UCSD-AML1 (cell line): ENCODE measurements at regions not wholly inside any gene's neighbourhood (a gene's known extent, or its start where the extent isn't known, plus 50 kb on each side); places are given as distances from the start of the nearest gene placed in this dataset.

Experiments
- DNase-seq: peaks from one replicate; lab custom pipeline; 2025; ENCODE audit not compliant: unreplicated experiment; lab: John Stamatoyannopoulos, UW

- no peak for DNase-seq
Measured at GRCh38 chr17:79524213-79525187, 86.4 kb downstream of the RBFOX3 start.

GRCh38 chr17:79522414-79522813 lies 88.4 kb downstream of the RBFOX3 start:
- no peak for DNase-seq

- DNase-seq: no peak
Measured at GRCh38 chr17:79521225-79521624, 89.6 kb downstream of the RBFOX3 start.

- DNase-seq: no peak
Measured at GRCh38 chr17:79520167-79521165, 90.4 kb downstream of the RBFOX3 start.

GRCh38 chr17:79519601-79520000 lies 91.2 kb downstream of the RBFOX3 start:
- no peak for DNase-seq

- no peak for DNase-seq
Measured at GRCh38 chr17:79518585-79519523, 92.0 kb downstream of the RBFOX3 start.

- DNase-seq: no peak
Measured at GRCh38 chr17:79517827-79518584, 92.8 kb downstream of the RBFOX3 start.

- DNase-seq: no peak
Measured at GRCh38 chr17:79515646-79516571, 94.9 kb downstream of the RBFOX3 start.

GRCh38 chr17:79515110-79515509 lies 95.7 kb downstream of the RBFOX3 start:
- DNase-seq: no peak

GRCh38 chr17:79513820-79514535 lies 96.9 kb downstream of the RBFOX3 start:
- no peak for DNase-seq

- no peak for DNase-seq
Measured at GRCh38 chr17:79513206-79513605, 97.6 kb downstream of the RBFOX3 start.

- DNase-seq: no peak
Measured at GRCh38 chr17:79511471-79511870, 99.4 kb downstream of the RBFOX3 start.

- DNase-seq: no peak
Measured at GRCh38 chr17:79510071-79510470, 100.8 kb downstream of the RBFOX3 start.

GRCh38 chr17:79509490-79509889 lies 101.4 kb downstream of the RBFOX3 start:
- DNase-seq: no peak

- no peak for DNase-seq
Measured at GRCh38 chr17:79509008-79509407, 101.8 kb downstream of the RBFOX3 start.

GRCh38 chr17:79508291-79508716 lies 102.5 kb downstream of the RBFOX3 start:
- DNase-seq: no peak

- no peak for DNase-seq
Measured at GRCh38 chr17:79506955-79507354, 103.9 kb downstream of the RBFOX3 start.
